GM12874 (cell line): ENCODE measurements at regions not wholly inside any gene's neighbourhood (a gene's known extent, or its start where the extent isn't known, plus 50 kb on each side); places are given as distances from the start of the nearest gene placed in this dataset.

ENCODE experiments used
- TF ChIP-seq, protein P1 (sequence below): IDR thresholded peaks from 2 replicates; pipeline ENCODE4 v1.5.1; 2011; ENCODE audit warnings: low read depth, mild to moderate bottlenecking, control low read depth, low read length, moderate library complexity; ENCODE audit not compliant: insufficient read depth

DNA sequence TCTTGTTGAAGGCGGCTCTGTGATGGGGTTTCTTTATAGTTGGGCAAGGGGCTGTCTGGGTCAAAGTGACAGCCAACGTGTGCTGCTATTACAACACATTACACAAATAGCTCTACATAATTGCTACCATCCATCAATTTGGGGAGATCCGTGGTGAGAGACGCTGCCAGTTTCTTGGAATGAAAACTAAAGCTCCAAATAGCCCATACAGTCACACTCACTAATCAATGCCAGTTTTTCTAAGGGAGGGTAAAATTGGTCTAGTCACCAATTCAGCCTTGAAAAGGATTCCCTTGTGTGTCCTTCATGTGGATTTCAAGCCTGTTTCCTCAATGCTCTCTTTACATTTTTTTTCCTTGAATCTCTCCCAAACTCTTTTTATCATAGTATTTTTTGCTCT lies 343.3 kb upstream of the KLF4 start:
- TF ChIP-seq, protein P1, sequence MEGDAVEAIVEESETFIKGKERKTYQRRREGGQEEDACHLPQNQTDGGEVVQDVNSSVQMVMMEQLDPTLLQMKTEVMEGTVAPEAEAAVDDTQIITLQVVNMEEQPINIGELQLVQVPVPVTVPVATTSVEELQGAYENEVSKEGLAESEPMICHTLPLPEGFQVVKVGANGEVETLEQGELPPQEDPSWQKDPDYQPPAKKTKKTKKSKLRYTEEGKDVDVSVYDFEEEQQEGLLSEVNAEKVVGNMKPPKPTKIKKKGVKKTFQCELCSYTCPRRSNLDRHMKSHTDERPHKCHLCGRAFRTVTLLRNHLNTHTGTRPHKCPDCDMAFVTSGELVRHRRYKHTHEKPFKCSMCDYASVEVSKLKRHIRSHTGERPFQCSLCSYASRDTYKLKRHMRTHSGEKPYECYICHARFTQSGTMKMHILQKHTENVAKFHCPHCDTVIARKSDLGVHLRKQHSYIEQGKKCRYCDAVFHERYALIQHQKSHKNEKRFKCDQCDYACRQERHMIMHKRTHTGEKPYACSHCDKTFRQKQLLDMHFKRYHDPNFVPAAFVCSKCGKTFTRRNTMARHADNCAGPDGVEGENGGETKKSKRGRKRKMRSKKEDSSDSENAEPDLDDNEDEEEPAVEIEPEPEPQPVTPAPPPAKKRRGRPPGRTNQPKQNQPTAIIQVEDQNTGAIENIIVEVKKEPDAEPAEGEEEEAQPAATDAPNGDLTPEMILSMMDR = no peak

DNA sequence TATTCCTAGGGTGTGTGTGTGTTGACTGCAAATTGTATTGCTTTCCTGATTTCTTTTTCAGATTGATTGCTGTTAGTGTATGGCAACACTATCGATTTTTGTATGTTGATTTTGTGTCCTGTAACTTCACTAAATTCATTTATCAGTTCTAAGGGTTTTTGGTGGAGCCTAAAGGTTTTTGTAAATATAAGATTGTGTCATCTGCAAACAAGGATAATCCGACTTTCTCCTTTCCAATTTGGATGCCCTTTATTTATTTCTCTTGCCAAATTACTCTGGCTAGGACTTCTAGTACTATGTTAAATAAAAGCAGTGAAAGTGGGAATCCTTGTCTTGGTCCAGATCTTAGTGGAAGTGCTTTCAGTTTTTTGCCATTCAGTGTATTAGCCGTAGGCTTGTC lies 340.9 kb upstream of the KLF4 start:
- TF ChIP-seq, protein P1 = no peak

DNA sequence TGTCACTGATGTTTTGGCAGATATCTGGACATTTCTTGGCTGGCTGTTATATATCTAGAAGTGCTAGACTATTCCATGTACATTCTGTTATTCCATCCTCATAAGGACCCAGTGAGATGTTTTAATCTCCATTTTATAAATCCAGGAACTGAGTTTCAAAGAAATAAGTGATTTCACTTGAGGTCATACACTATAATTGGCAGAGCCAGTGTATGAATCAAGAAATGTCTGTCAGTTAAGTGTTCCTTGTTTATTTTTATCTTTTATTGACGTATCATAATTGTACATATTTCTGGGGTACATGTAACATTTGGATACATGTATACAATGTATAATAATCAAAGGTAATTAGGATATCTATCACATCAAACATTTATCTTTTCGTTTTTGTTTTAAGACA lies 338.3 kb upstream of the KLF4 start:
- TF ChIP-seq, protein P1 = no peak

DNA sequence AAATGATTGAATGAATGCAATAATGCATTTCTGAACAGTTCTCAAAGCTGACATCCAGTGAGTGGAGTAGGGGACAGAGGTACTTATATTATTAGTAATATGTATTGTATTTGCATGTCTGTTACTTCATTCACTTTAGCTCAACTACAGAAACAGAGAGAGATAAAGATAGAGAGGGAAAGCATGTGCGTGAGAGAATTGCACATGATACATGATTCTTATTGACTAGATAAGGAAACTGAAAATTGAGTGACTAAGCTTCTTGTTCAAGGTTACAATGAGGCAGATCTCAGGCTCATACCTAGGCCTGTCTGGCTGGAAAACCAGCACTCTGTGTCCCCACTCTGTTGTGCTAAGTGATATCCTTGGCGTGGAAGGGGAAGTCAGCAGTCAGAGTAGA lies 337.7 kb upstream of the KLF4 start:
- TF ChIP-seq, protein P1 = no peak

- TF ChIP-seq, protein P1 = no peak
These were observed 335.0 kb upstream of the KLF4 start for GRCh38 chr9:107824556-107824955.

DNA sequence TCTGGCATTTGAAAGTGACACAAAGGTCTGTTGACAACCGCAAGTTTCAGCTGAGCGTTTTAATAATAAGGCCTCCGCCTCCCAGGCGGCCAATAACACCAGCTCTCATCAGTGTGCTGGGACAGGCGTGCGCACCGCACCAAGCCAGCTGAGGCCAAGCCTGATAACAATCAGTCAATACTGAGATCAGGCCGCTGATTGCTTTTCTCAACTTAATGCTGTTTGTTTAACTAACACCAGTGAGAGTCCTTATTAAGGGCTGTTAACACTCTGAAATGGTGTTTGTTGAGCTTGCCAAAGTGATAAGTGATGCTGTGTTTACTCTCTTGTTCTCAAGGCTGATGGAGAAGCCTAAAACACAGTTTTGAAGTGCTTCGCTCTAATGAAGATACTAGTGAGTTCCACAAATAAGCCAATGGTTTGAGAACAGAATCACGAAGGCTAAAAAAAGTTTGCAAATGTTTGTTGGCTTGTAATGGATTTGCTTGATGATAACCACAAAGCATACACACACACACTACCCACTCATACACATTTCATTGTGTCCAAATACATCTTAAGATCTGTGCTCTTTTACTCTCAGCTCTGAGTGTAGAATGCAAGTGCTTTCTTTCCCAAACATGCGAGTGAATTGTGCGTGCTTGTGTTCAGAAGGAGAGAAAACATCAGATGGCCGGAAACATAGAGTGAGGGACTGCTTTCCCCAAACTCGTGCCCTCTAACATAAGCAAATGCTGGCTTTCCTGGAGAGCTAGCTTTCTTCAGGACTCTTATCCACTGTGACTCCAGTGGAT lies 330.4 kb upstream of the KLF4 start:
- TF ChIP-seq, protein P1 = no peak

- TF ChIP-seq, protein P1 = no peak
These were observed 327.0 kb upstream of the KLF4 start for GRCh38 chr9:107816561-107817021.
